ENCODE measurements at regions not wholly inside any gene's neighbourhood (a gene's known extent, or its start where the extent isn't known, plus 50 kb on each side); places are given as distances from the start of the nearest gene placed in this dataset.

DNA sequence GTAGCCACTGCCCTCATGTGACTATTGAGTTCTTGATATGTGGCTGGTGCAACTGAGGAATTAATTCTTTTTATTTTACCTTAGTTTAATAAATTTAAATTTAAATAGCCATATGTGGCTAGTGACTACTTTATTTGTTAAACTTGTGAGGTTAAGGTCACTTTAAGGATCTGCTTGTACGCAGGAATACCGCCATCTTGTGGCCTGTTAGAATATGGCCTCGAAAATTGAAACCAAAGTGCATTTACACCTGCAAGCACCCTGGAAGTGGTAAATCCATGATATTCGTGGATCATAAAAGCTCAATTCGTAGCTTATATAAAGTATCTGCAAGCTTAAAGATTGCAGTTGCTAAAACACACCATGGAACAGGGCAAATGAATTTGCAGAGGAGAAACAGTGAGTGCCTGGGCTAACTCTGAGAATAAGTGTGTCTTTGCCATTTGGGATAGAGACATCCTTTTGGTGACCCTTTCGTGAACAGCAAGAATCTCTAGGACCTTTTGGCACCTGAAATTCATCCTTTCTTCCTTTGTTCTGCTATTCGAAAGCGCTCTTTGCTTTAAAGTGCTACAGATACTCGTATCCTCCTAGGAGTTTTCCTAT, 59.9 kb upstream of the REG3A start:
- H3K79me2 ChIP-seq (ENCODE audit: control insufficient read depth in 1 of 2, insufficient read depth in 2 of 2, low read length in 2 of 2) = no peaks in the 10 kb centered on the region
- H2BK12ac ChIP-seq (ENCODE audit: low read depth, low read length) = no peak overlapping the region
- H4K91ac ChIP-seq (replicated peaks; ENCODE audit: insufficient read length, low read length) = no peak overlapping the region
- H3K4me1 ChIP-seq (replicated peaks in 1 of 4; ENCODE audit: control insufficient read depth in 3 of 4, insufficient read depth in 4 of 4, low read length in 3 of 4) = no peaks in the 10 kb centered on the region
- H3K56ac ChIP-seq (replicated peaks; ENCODE audit: insufficient read length, low read depth, low read length) = no peak overlapping the region
- no peak overlapping the region for H3K14ac ChIP-seq (ENCODE audit: insufficient read length)
- no peak overlapping the region for H4K8ac ChIP-seq (ENCODE audit: extremely low read depth, insufficient read depth, low read length)
- ChIA-PET POLR2A (ENCODE audit: partially characterized antibody) (no interaction called here), CTCF (ENCODE audit: partially characterized antibody) (interaction anchor here (0.6 to 6.6 kb wide), 15 partner anchors 8 to 669 kb away, joined by 3 to 66 read pairs (median 3); no protein-coding TSS in a partner anchor)
- no peaks in the 10 kb centered on the region for H3K36me3 ChIP-seq (ENCODE audit: control insufficient read depth in 2 of 4, insufficient read depth in 4 of 4, low read length in 3 of 4)
- no peak overlapping the region for H2BK5ac ChIP-seq (ENCODE audit: low read depth, low read length)
- H3K4ac ChIP-seq (replicated peaks; ENCODE audit: insufficient read length, low read depth, low read length) = no peak overlapping the region
- no peak overlapping the region for H3K18ac ChIP-seq (ENCODE audit: extremely low read depth, low read length)
- 0 out of 2 replicates have a peak overlapping the region, but pooled peaks have one; percentile 57 for H2AFZ ChIP-seq (ENCODE audit: low read length)
- no peak overlapping the region for H3K27ac ChIP-seq (ENCODE audit: low read depth, low read length)
- no peak overlapping the region for H3K4me3 ChIP-seq (ENCODE audit: extremely low read depth in 1 of 4, insufficient read depth in 2 of 4, low read depth in 3 of 4, low read length in 4 of 4)
- no peak overlapping the region for H3K9ac ChIP-seq (replicated peaks in 1 of 4; ENCODE audit: extremely low read depth in 1 of 4, low read depth in 3 of 4, low read length in 3 of 4)
- H2BK120ac ChIP-seq (replicated peaks; ENCODE audit: low read depth, low read length) = no peak overlapping the region
- H3K4me2 ChIP-seq (ENCODE audit: insufficient read depth in 1 of 2, low read depth in 2 of 2, low read length in 2 of 2) = no peak overlapping the region
- no peak overlapping the region for H2AK5ac ChIP-seq (ENCODE audit: low read depth, low read length)
- TF ChIP-seq NRF1 (IDR thresholded peaks at IDR 0.05; ENCODE audit: low read depth, low read length) (no peak), RAD21 (IDR thresholded peaks at IDR 0.05 in 1 of 2, conservative IDR thresholded peaks at IDR 0.05 in 1 of 2; ENCODE audit: low read depth in 2 of 2, low read length in 2 of 2) (peak; percentile 91 to 93)
- TF ChIP-seq, protein P1, sequence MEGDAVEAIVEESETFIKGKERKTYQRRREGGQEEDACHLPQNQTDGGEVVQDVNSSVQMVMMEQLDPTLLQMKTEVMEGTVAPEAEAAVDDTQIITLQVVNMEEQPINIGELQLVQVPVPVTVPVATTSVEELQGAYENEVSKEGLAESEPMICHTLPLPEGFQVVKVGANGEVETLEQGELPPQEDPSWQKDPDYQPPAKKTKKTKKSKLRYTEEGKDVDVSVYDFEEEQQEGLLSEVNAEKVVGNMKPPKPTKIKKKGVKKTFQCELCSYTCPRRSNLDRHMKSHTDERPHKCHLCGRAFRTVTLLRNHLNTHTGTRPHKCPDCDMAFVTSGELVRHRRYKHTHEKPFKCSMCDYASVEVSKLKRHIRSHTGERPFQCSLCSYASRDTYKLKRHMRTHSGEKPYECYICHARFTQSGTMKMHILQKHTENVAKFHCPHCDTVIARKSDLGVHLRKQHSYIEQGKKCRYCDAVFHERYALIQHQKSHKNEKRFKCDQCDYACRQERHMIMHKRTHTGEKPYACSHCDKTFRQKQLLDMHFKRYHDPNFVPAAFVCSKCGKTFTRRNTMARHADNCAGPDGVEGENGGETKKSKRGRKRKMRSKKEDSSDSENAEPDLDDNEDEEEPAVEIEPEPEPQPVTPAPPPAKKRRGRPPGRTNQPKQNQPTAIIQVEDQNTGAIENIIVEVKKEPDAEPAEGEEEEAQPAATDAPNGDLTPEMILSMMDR (IDR thresholded peaks at IDR 0.05; ENCODE audit: control extremely low read depth in 1 of 3, insufficient read depth in 1 of 3, low read depth in 1 of 3, low read length in 3 of 3) = peak in 2 of 3 experiments; percentile 73 to 75; a peak in 3 of 4 replicates
- H2BK15ac ChIP-seq (ENCODE audit: low read length) = no peak overlapping the region
- H3K27me3 ChIP-seq (replicated peaks in 1 of 4; ENCODE audit: control insufficient read depth in 3 of 4, extremely low read depth in 1 of 4, insufficient read depth in 3 of 4, low read length in 3 of 4) = no peaks in the 10 kb centered on the region
- H3K9me3 ChIP-seq (ENCODE audit: insufficient read depth in 2 of 2, low read depth in 1 of 2, low read length in 1 of 2) = no peaks in the 10 kb centered on the region
- DNase-seq (ENCODE audit: low read depth in 1 of 2, low spot score in 2 of 2) (peak in 1 of 2 experiments; percentile 66), FAIRE-seq (peak; percentile 88)
- no peak overlapping the region for H4K5ac ChIP-seq (ENCODE audit: insufficient read length, low read depth, low read length)
- 43% methylated on average over 9 of the region's 9 CpGs; no CpG with 5 or more reads in 1 of the 2 experiments for WGBS, 2 experiments (ENCODE audit: extremely low coverage in 1 of 2, insufficient coverage in 1 of 2, insufficient read length in 1 of 2, insufficient replicate concordance in 2 of 2, low coverage in 1 of 2, low lambda C conversion rate in 2 of 2, missing lambda C conversion rate in 1 of 2)
- H4K20me1 ChIP-seq (replicated peaks in 1 of 2; ENCODE audit: control insufficient read depth in 1 of 2, insufficient read depth in 2 of 2, low read length in 2 of 2) = no peaks in the 10 kb centered on the region
- H3K79me1 ChIP-seq (ENCODE audit: low read depth, low read length) = no peaks in the 10 kb centered on the region
- no peaks in the 10 kb centered on the region for H3K23me2 ChIP-seq (ENCODE audit: low read depth, low read length)
- no peak overlapping the region for H3K23ac ChIP-seq (ENCODE audit: insufficient read length)
- no peak overlapping the region for H2BK20ac ChIP-seq (ENCODE audit: low read length)

Data from H1 (cell line).